ENCODE measurements at regions not wholly inside any gene's neighbourhood (a gene's known extent, or its start where the extent isn't known, plus 50 kb on each side); places are given as distances from the start of the nearest gene placed in this dataset.

DNA sequence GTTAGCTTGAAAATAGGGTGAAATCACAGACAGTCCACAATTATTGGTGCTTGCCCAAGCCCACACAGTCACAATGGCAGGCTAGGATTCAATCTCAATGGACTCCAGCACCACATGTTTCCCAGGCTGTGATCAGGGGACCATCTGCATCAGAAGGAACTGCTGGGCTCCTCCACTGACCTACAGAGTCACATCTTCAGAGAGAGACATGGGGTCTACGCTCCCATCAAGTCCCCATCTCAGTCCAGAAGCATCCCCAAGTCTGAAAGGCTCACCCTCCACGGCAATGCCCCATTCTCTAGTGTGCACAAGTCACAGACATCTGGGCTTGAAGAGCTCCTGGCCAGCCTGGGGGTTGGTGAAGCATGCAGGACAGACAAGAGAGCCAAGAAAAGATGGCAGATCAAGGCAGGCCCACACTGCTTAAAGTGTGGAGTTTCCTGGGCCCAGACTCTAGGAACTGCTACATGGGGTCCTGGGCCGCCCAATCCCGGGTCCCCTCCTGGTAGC is 262.5 kb downstream of the NPHP4 start:
- Histone ChIP-seq H3K27ac (ENCODE audit: insufficient read depth, low read length) (no peak overlapping the region), H3K9me3 (ENCODE audit: control insufficient read depth, insufficient read depth, low read depth, low read length) (no peaks in the 10 kb centered on the region), H3K27me3 (ENCODE audit: control insufficient read depth, insufficient read depth, low read length) (no peaks in the 10 kb centered on the region)

DNA sequence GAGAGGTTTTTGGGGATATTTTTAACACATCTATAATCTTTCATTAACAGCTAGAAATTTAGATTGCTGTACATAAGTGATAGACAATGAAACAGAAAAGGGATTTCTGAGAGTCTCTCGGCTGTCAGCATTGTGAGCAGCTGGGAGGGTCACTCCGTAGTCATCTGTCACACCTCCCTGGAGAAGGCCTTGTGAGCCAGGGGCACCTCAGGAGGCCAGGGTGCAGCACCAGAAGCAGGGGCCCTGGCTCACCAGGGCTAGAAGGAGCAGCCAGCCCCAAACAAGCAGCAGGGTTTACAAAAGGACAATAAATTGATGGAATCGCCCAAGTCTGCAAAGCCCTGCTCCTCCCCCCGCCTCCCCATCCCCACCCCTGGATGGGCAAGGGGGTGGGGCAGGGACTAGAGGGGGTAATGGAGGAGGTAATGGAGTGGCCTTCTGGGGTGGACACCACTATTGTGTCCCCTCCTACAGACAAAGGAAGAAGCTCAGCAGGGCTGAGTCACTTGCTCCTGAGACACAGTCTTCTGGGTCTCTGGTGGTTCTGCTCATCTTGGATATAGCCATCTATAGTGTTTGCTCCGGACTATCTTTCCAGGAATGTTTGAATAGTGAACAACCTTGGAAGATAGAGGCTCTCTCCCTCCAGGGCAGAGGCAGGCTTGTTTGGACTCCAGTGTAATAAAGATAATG is 263.4 kb downstream of the NPHP4 start:
- Histone ChIP-seq H3K27ac (ENCODE audit: insufficient read depth, low read length) (no peak overlapping the region), H3K4me2 (ENCODE audit: extremely low read depth, insufficient read depth, low read length) (no peak overlapping the region), H3K9me3 (ENCODE audit: control insufficient read depth, insufficient read depth, low read depth, low read length) (no peaks in the 10 kb centered on the region), H3K4me1 (ENCODE audit: control insufficient read depth, extremely low read depth, insufficient read depth, low read length) (no peaks in the 10 kb centered on the region), H3K27me3 (ENCODE audit: control insufficient read depth, insufficient read depth, low read length) (no peaks in the 10 kb centered on the region), H3K36me3 (ENCODE audit: control insufficient read depth, insufficient read depth, low read length) (no peaks in the 10 kb centered on the region), H3K4me3 (replicated peaks in 1 of 4; ENCODE audit: control extremely low read depth in 1 of 4, insufficient read depth in 1 of 4, low read depth in 3 of 4, low read length in 4 of 4) (no peak overlapping the region), H2AFZ (ENCODE audit: low read length) (no peak overlapping the region), H4K20me1 (ENCODE audit: control insufficient read depth, extremely low read depth, insufficient read depth, low read length) (no peaks in the 10 kb centered on the region), H3K79me2 (ENCODE audit: control insufficient read depth, insufficient read depth, low read length) (no peaks in the 10 kb centered on the region), H3K9ac (ENCODE audit: insufficient read depth, low read length) (no peak overlapping the region)
- DNase-seq (ENCODE audit: low read depth in 2 of 2) = no peak
- TF ChIP-seq EZH2 (IDR thresholded peaks at IDR 0.05; ENCODE audit: low read length, missing control alignments) = no peak
- TF ChIP-seq, protein P1, sequence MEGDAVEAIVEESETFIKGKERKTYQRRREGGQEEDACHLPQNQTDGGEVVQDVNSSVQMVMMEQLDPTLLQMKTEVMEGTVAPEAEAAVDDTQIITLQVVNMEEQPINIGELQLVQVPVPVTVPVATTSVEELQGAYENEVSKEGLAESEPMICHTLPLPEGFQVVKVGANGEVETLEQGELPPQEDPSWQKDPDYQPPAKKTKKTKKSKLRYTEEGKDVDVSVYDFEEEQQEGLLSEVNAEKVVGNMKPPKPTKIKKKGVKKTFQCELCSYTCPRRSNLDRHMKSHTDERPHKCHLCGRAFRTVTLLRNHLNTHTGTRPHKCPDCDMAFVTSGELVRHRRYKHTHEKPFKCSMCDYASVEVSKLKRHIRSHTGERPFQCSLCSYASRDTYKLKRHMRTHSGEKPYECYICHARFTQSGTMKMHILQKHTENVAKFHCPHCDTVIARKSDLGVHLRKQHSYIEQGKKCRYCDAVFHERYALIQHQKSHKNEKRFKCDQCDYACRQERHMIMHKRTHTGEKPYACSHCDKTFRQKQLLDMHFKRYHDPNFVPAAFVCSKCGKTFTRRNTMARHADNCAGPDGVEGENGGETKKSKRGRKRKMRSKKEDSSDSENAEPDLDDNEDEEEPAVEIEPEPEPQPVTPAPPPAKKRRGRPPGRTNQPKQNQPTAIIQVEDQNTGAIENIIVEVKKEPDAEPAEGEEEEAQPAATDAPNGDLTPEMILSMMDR (conservative IDR thresholded peaks at IDR 0.05 in 1 of 2, IDR thresholded peaks at IDR 0.05 in 1 of 2; ENCODE audit: low read depth in 1 of 2, low read length in 2 of 2) = no peak

More for the DNA sequence above, 262.5 kb downstream of the NPHP4 start:
- no peak overlapping the region for H3K4me3 ChIP-seq (replicated peaks in 1 of 4; ENCODE audit: control extremely low read depth in 1 of 4, insufficient read depth in 1 of 4, low read depth in 3 of 4, low read length in 4 of 4)
- no peak for DNase-seq (ENCODE audit: low read depth in 2 of 2)
- no peaks in the 10 kb centered on the region for H3K36me3 ChIP-seq (ENCODE audit: control insufficient read depth, insufficient read depth, low read length)
- TF ChIP-seq EZH2 (IDR thresholded peaks at IDR 0.05; ENCODE audit: low read length, missing control alignments) = no peak
- TF ChIP-seq, protein P1 (conservative IDR thresholded peaks at IDR 0.05 in 1 of 2, IDR thresholded peaks at IDR 0.05 in 1 of 2; ENCODE audit: low read depth in 1 of 2, low read length in 2 of 2) = no peak
- no peak overlapping the region for H2AFZ ChIP-seq (ENCODE audit: low read length)
- no peak overlapping the region for H3K4me2 ChIP-seq (ENCODE audit: extremely low read depth, insufficient read depth, low read length)
- no peaks in the 10 kb centered on the region for H3K79me2 ChIP-seq (ENCODE audit: control insufficient read depth, insufficient read depth, low read length)
- H3K4me1 ChIP-seq (ENCODE audit: control insufficient read depth, extremely low read depth, insufficient read depth, low read length) = no peaks in the 10 kb centered on the region
- H4K20me1 ChIP-seq (ENCODE audit: control insufficient read depth, extremely low read depth, insufficient read depth, low read length) = no peaks in the 10 kb centered on the region
- no peak overlapping the region for H3K9ac ChIP-seq (ENCODE audit: insufficient read depth, low read length)

DNA sequence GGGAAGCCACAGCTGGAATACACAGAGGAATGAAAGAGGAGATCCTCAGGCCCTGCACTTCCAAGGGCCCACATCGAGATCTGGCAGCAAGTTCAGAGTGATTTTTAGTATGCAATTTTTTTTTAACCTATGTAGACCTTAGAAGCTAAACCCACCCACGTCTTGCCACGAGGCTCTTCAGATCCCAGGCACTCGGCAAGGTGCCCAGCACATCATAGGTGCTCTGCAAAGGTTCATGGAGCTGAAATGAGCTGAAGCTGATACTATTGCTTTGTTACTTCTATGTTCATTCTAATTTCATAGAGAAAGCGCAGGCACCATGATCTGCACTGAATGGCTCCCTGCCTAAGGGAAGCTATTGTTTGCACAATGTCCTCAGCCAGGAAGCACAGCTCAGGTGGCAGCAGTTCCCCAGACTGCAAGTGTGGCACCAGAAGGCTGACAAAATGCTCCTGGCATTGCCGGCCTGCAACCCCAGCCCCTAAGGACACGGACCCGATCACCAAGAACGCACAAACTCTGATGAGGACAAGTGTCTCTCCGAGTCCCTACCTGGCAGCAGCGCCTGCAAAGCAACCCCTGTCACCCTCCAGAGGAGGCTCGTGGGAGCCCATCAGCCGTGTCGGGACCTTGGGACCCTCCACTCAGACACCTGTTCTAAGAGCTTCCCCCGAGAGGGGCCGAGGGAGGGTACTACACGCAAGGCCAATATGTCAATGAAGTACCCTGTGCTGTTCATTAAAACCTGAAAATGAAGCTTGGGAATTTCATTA is 264.2 kb downstream of the NPHP4 start:
- H3K9me3 ChIP-seq (ENCODE audit: control insufficient read depth, insufficient read depth, low read depth, low read length) = no peaks in the 10 kb centered on the region
- H3K4me3 ChIP-seq (replicated peaks in 1 of 4; ENCODE audit: control extremely low read depth in 1 of 4, insufficient read depth in 1 of 4, low read depth in 3 of 4, low read length in 4 of 4) = no peak overlapping the region
- no peak for TF ChIP-seq EZH2 (IDR thresholded peaks at IDR 0.05; ENCODE audit: low read length, missing control alignments)
- TF ChIP-seq, protein P1 (conservative IDR thresholded peaks at IDR 0.05 in 1 of 2, IDR thresholded peaks at IDR 0.05 in 1 of 2; ENCODE audit: low read depth in 1 of 2, low read length in 2 of 2) = no peak

More for the DNA sequence above, 264.2 kb downstream of the NPHP4 start:
- Histone ChIP-seq H3K4me1 (ENCODE audit: control insufficient read depth, extremely low read depth, insufficient read depth, low read length) (no peaks in the 10 kb centered on the region), H3K27ac (ENCODE audit: insufficient read depth, low read length) (no peak overlapping the region), H2AFZ (ENCODE audit: low read length) (no peak overlapping the region), H3K36me3 (ENCODE audit: control insufficient read depth, insufficient read depth, low read length) (no peaks in the 10 kb centered on the region), H3K4me2 (ENCODE audit: extremely low read depth, insufficient read depth, low read length) (no peak overlapping the region), H4K20me1 (ENCODE audit: control insufficient read depth, extremely low read depth, insufficient read depth, low read length) (no peaks in the 10 kb centered on the region), H3K9ac (ENCODE audit: insufficient read depth, low read length) (no peak overlapping the region), H3K27me3 (ENCODE audit: control insufficient read depth, insufficient read depth, low read length) (no peaks in the 10 kb centered on the region), H3K79me2 (ENCODE audit: control insufficient read depth, insufficient read depth, low read length) (no peaks in the 10 kb centered on the region)
- DNase-seq (ENCODE audit: low read depth in 2 of 2) = no peak

Data from fibroblast of lung (primary cell).